HG03280 (cell line): ENCODE measurements at regions not wholly inside any gene's neighbourhood (a gene's known extent, or its start where the extent isn't known, plus 50 kb on each side); places are given as distances from the start of the nearest gene placed in this dataset.
"Not testable (repeated sequence)": the region's sequence is repeated elsewhere in the genome, so short reads cannot be mapped to it uniquely, and the experiment has no call there.

Source experiments
- ATAC-seq: cut with Tn5 transposase; IDR thresholded peaks from one replicate; pipeline ENCODE4 v1.9.1; 2021; ENCODE audit warnings: mild to moderate bottlenecking, moderate library complexity; ENCODE audit not compliant: unreplicated experiment

GRCh38 chr7:84880326-84880997, 306.4 kb downstream of the SEMA3D start:
- ATAC-seq: not testable (repeated sequence)

GRCh38 chr7:84879570-84880325, 307.1 kb downstream of the SEMA3D start:
- ATAC-seq: no peak

GRCh38 chr7:84877943-84878570, 308.8 kb downstream of the SEMA3D start:
- ATAC-seq: no peak

GRCh38 chr7:84876061-84876821, 310.6 kb downstream of the SEMA3D start:
- ATAC-seq: no peak

GRCh38 chr7:84865560-84865959, 321.3 kb downstream of the SEMA3D start:
- ATAC-seq: no peak

- ATAC-seq: no peak
Measured at GRCh38 chr7:84857336-84857735, 329.5 kb downstream of the SEMA3D start.

- no peak for ATAC-seq
Measured at GRCh38 chr7:84855758-84856157, 331.1 kb downstream of the SEMA3D start.

GRCh38 chr7:84848974-84849372, 337.9 kb downstream of the SEMA3D start:
- not testable (repeated sequence) for ATAC-seq

GRCh38 chr7:84848219-84848973, 338.5 kb downstream of the SEMA3D start:
- no peak for ATAC-seq

- ATAC-seq: no peak
Measured at GRCh38 chr7:84847790-84848189, 339.1 kb downstream of the SEMA3D start.

- ATAC-seq: no peak
Measured at GRCh38 chr7:84847038-84847437, 339.8 kb downstream of the SEMA3D start.

GRCh38 chr7:84845971-84846370, 340.9 kb downstream of the SEMA3D start:
- no peak for ATAC-seq

- no peak for ATAC-seq
Measured at GRCh38 chr7:84844771-84845170, 342.1 kb downstream of the SEMA3D start.

GRCh38 chr7:84841809-84842208, 345.0 kb downstream of the SEMA3D start:
- ATAC-seq: no peak

- no peak for ATAC-seq
Measured at GRCh38 chr7:84838857-84839256, 348.0 kb downstream of the SEMA3D start.

- ATAC-seq: no peak
Measured at GRCh38 chr7:84837405-84837804, 349.5 kb downstream of the SEMA3D start.

GRCh38 chr7:84829719-84830118, 357.1 kb downstream of the SEMA3D start:
- no peak for ATAC-seq

GRCh38 chr7:84824057-84824651, 362.7 kb downstream of the SEMA3D start:
- no peak for ATAC-seq

GRCh38 chr7:84823530-84823929, 363.3 kb downstream of the SEMA3D start:
- ATAC-seq: no peak

- no peak for ATAC-seq
Measured at GRCh38 chr7:84822941-84823510, 363.8 kb downstream of the SEMA3D start.
